Cerebellar cortex (tissue), 1 donor: ENCODE measurements at regions not wholly inside any gene's neighbourhood (a gene's known extent, or its start where the extent isn't known, plus 50 kb on each side); places are given as distances from the start of the nearest gene placed in this dataset.
A peak's percentile ranks its signal among the peaks of the same experiment; 100 is the strongest.

Source experiments
- DNase-seq: peaks from one replicate; pipeline ENCODE4 v3.0.0-alpha.2; 2015; ENCODE audit warnings: low spot score

- no peak for DNase-seq
Measured at GRCh38 chr2:105571445-105571987, 172.7 kb upstream of the FHL2 start.

- DNase-seq: peak; percentile 43
Measured at GRCh38 chr2:105570757-105571156, 171.9 kb upstream of the FHL2 start.

DNA sequence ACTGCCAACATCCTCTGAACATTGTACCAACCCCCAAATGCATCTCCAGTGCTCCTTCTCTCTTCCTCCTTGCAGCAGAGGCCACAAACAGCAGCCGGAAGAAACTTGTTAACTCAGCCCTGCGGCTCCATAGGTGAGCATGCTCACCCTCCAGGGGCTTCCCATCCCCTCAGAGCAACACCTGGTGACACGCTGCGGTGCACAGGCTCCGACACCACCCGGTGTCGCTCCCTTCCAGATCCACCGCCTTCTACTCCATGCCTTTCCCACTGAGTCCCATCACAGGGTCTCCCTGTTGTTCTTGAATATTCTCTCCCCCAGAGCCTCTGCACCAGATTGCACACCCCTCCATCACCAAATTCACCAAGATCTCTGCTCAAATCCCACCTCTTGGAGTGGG is 171.5 kb upstream of the FHL2 start:
- no peak for DNase-seq

- DNase-seq: peak; percentile 55
Measured at GRCh38 chr2:105569606-105570005, 170.8 kb upstream of the FHL2 start.

GRCh38 chr2:105567996-105568494 is 169.2 kb upstream of the FHL2 start:
- DNase-seq: peak; percentile 34

GRCh38 chr2:105563000-105563719 is 164.3 kb upstream of the FHL2 start:
- DNase-seq: no peak

DNA sequence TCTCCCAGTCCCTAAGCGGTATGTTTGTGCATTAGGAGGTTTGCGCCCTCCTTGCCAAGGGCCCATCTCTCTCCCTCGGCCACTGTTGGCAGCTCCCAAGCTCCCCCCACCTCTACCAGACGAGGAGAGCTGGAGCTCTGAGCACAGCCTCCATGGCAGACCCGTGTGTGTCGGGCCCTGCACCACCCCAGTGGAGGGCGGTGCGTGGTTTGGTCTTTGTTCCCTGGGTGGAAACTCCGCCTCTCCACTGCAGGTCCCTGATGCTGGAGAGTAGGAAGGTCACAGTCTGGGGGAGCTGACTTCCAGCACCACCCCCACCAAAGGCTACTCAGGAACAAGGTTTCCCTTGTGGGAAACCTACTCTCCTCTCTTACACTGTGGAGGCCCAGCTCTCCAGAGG is 162.6 kb upstream of the FHL2 start:
- no peak for DNase-seq

GRCh38 chr2:105560157-105560556 is 161.3 kb upstream of the FHL2 start:
- no peak for DNase-seq

GRCh38 chr2:105557021-105557920 is 158.4 kb upstream of the FHL2 start:
- peak; percentile 89 for DNase-seq

DNA sequence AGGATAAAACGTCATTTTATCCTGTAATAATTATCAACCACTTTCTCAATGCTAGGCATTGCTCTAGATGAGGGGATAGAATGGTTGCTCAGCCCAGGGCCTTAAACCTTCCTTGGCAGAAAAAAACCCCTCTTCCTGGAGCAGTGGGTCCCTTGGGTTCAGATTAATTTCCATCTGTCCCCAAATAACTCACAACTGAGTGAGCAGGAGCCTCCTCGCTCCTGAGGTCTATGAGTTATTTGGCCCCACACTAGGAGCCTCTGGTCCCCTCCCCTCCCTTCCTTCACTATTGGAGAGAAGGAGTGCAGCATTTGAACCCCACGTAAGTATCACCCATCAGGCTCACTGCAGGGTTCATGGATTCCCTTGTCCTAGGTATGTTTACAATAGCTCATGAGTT is 157.5 kb upstream of the FHL2 start:
- peak; percentile 53 for DNase-seq

- no peak for DNase-seq
Measured at GRCh38 chr2:105554235-105554634, 155.4 kb upstream of the FHL2 start.

- DNase-seq: no peak
Measured at GRCh38 chr2:105553538-105554196, 154.8 kb upstream of the FHL2 start.

DNA sequence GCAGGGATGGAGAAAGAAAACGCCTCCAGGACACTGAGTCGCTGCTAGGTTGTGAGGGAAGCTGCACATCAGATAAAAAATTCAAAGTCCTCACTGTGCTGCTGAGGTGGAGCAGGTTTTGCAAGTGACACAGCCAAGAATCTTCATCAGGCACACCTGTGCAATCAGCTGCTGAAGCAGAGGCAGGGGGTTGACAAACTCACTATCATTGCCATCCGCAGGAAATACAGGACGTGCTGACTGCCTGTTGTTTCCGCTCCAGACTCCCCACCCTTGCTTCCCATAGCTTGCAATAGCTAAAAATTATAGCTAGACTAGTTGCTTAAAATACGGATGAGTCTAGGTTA is 147.8 kb upstream of the FHL2 start:
- no peak for DNase-seq

DNA sequence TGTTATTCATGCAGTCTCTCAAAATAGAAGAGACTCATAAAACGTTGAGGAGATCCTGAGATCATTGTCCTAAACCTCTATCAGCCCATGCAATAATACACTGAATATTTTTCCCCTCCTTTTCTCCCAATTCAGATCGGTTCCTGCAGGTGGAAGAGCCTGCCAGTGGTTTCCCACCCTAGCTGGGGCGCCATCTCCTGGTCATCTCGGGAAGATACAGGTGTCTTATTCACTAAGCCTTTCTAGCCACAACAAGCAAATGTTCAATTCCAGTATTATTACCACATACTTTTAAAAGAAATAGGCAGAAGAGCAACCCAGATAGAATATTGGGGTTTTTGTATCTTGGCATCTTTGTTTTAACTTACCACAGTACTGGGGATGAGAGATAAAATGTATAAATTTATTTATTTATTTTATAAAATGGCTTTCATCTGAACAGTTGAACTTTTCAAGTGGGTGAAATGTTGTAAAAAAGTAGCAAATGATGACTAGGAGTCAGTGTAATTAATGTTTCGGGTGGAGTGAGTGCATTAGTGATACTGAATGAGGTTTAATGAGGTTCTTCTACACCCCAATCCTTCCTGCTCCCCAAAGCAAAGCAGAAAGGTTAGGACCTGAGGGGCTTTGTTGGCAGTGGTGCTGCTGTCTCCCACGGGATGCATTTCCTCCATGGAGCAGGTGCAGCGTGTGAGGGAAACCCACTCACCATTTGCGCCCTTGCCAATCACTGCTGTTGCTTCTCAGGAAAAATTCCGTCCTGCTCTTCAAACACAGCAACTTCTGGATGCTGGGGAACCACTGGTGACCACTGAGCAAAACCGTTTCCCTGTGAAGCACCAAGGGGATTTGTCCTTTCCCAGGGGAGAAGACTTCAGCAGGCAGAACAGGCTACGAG is 147.1 kb upstream of the FHL2 start:
- DNase-seq: peak; percentile 84

- DNase-seq: no peak
Measured at GRCh38 chr2:105544591-105545377, 145.9 kb upstream of the FHL2 start.

GRCh38 chr2:105541189-105542050 is 142.6 kb upstream of the FHL2 start:
- no peak for DNase-seq

GRCh38 chr2:105540642-105541041 is 141.8 kb upstream of the FHL2 start:
- DNase-seq: no peak

DNA sequence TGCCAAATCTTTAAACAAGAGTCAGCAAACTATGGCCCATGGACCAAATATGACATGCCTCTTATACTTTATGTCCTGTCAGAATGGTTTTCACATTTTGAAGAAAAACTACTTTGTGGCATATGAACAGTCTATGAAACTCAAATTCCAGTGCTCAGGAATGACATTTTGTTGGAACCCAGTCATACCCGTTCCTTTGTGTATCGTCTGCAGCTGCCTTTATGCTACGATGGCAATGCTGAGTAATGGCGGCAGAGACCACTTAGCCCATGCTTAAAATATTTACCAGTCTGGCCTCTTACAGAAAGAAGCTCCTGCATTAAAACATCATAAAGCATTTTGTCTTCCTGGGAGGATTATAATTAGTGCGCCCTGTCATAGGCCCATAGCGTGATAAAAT is 140.5 kb upstream of the FHL2 start:
- no peak for DNase-seq

- no peak for DNase-seq
Measured at GRCh38 chr2:105538840-105539239, 140.0 kb upstream of the FHL2 start.

- no peak for DNase-seq
Measured at GRCh38 chr2:105537920-105538319, 139.1 kb upstream of the FHL2 start.
